Activated T-cell treated with anti-CD3 and anti-CD28 coated beads, Interleukin-2, amount 50 U/mL, for 48 hours (primary cell): ENCODE measurements at regions not wholly inside any gene's neighbourhood (a gene's known extent, or its start where the extent isn't known, plus 50 kb on each side); places are given as distances from the start of the nearest gene placed in this dataset.

Source experiments
- DNase-seq, 2 experiments: peaks; one replicate each; pipeline ENCODE4 v3.0.0-alpha.2; 2020

GRCh38 chr10:129396021-129396722, 70.9 kb upstream of the MGMT start:
- DNase-seq, result no peak

GRCh38 chr10:129397198-129397974, 69.7 kb upstream of the MGMT start:
- DNase-seq, result no peak

DNA sequence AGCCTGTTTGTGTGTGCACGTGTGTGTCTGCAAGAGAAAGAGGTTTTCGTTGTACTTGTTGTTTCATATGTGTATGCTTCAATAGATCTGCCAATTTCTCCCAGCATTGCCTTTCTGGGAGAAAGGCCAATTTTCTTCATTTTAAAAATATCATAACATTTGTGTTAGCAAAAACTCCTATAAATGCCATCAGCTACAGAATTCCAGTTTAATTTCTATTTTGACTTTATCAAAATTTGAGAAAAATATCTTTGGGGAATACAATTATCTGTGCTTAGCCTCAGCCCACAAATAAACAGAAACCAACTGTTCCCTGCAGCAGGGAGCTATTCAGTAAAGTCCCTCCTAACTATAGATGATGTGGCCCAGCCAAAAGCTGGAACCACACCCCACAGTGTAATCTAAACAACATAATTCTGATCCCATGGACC, 68.3 kb upstream of the MGMT start:
- no peak for DNase-seq

GRCh38 chr10:129400426-129400825, 66.6 kb upstream of the MGMT start:
- DNase-seq, result no peak

- no peak for DNase-seq
Observed at GRCh38 chr10:129402459-129402858, 64.6 kb upstream of the MGMT start.

DNA sequence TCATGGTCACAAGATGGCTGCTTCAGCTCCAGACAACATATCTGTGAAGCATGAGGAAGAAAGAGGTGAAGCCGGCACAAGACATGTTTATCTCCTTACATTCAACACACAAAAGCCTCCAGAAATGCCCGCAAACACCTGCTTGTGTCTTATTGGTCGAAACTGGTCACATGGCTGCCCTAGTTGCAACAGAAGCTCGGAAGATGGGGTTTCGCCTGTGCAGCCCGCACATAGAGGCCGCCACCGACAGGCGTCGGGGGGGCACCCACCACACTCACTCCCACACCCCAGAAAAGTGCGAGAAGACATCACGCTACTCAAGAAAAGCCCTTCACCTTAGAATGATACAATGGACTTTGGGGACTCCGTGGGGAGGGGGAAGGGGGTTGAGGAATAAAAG, 63.0 kb upstream of the MGMT start:
- DNase-seq, result no peak

DNA sequence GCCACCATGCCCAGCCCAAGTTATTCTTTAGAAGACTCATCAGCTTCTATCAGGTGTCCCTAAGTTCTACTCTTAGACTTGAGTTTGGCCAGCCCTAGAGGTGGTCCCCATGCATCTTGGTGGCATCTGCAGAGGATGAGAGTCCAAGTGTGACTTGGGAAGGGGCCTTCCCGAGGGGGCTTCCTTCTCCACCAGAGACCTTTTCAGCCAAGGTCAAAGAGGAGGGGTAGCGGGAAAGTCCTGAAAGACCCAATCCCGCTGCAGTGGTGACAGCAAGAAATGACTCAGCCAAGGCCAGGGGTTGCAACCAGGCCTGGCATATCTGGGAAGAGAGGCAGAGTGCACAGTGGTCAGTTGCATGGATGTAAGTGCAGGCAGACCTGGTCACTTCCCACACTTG, 61.7 kb upstream of the MGMT start:
- no peak for DNase-seq

GRCh38 chr10:129410688-129411392, 56.2 kb upstream of the MGMT start:
- no peak for DNase-seq

- no peak for DNase-seq
Observed at GRCh38 chr10:129411393-129411705, 55.7 kb upstream of the MGMT start.

DNA sequence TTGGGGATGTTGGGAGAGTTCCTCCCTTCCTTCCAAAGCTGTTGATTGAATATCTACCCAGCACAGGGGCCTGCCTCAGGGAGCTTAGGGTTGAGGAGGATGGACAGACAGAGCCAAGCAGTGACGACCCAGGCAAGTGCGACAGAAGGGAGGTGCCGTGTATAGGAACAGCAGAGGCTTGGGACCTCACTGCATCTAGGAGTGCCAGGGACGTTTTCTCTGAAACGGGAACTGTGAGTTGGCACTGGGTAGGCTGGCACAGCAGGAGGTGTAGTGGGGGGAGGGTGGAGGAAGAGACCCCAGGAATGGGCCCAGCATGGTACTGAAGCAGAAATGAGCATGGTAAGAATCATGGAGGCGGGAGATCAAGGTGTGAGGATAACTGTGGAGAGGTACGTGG, 55.3 kb upstream of the MGMT start:
- DNase-seq, result no peak

- DNase-seq, result no peak
Observed at GRCh38 chr10:129413024-129413423, 54.0 kb upstream of the MGMT start.

- DNase-seq, result no peak
Observed at GRCh38 chr10:129415215-129416140, 51.6 kb upstream of the MGMT start.

GRCh38 chr10:129416155-129416554, 50.9 kb upstream of the MGMT start:
- no peak for DNase-seq

DNA sequence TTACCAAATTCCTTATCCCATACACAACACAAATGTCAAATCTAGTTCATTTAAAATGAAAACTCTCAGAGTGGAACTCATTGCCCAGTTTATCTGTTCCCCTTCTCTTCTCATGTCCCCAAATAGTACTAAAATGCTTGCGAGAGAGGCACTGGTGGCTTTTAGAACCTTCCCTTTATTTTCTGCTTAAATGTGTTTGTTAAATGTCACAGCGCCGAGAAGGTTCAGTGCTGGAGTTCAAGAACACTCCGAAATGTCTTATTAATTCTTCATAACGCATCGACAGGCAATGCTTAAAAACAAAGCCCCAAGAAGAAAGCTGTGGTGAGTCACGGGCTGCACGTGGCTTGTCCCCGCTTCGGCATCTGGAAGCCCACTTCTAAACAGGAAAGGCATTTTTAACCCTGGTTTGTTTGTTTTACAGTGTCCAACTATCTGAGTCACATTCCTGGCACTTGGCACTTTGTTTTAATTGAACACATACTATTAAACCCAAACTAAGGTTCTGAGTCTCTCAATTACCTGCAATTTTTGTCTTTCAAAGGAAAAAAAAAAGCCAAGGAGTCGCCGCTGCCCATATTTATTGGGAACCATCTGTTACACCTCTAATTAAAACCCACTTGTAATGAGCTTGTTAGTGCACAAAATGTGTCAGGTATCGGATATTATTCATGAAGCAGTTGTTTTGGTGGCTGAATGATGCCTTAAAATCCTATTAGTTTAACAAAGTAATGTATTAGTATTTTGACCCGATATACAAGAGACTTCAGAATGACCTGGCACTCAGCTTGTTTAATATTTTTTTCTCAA, 49.9 kb upstream of the MGMT start:
- DNase-seq, result no peak
